ENCODE measurements at regions not wholly inside any gene's neighbourhood (a gene's known extent, or its start where the extent isn't known, plus 50 kb on each side); places are given as distances from the start of the nearest gene placed in this dataset.
A peak's percentile ranks its signal among the peaks of the same experiment; 100 is the strongest.

GRCh38 chr13:73945382-73945781 is 188.8 kb downstream of the KLF12 start:
- TF ChIP-seq CTCF (IDR thresholded peaks at IDR 0.05), result peak in 1 of 5 experiments; percentile 13
- no peak for TF ChIP-seq POLR2A (IDR thresholded peaks at IDR 0.05)
